Tibial artery (tissue), 4 donors: ENCODE measurements at regions not wholly inside any gene's neighbourhood (a gene's known extent, or its start where the extent isn't known, plus 50 kb on each side); places are given as distances from the start of the nearest gene placed in this dataset.
"Not testable (repeated sequence)": the region's sequence is repeated elsewhere in the genome, so short reads cannot be mapped to it uniquely, and the experiment has no call there.

ENCODE experiments used
- DNase-seq, 2 donors: peaks; one replicate each; pipeline ENCODE4 v3.0.0-alpha.2; 2019
- H3K27ac ChIP-seq, 2 donors: fragments of 200-600 bp; sonication (generic) in 1 of 2; 1 replicate in 1 of 2; 2 replicates in 1 of 2; pipeline ENCODE4 v1.5.1; 2018 to 2019; ENCODE audit warnings: mild to moderate bottlenecking in 1 of 2
- H3K27me3 ChIP-seq, 2 donors: fragments of 200-600 bp; sonication (generic) in 1 of 2; one replicate each; pipeline versions ENCODE4 v1.5.1 to v1.6.0; 2016 to 2019
- H3K36me3 ChIP-seq, 3 donors: fragments of 200-600 bp; sonication (generic) in 2 of 3; one replicate each; pipeline ENCODE4 v1.5.1; 2016 to 2019; ENCODE audit warnings: mild to moderate bottlenecking in 2 of 3
- H3K4me1 ChIP-seq, 4 donors: fragments of 200-600 bp; sonication (generic) in 2 of 4; 1 replicate in 3 of 4; 2 replicates in 1 of 4; pipeline ENCODE4 v1.5.1; 2016 to 2019
- H3K4me3 ChIP-seq, 2 donors: fragments of 200-600 bp; sonication (generic) in 1 of 2; 1 replicate in 1 of 2; 2 replicates in 1 of 2; pipeline ENCODE4 v1.5.1; 2018 to 2019; ENCODE audit warnings: mild to moderate bottlenecking in 2 of 2
- H3K9me3 ChIP-seq, 3 donors: fragments of 200-600 bp; sonication (generic) in 1 of 3; one replicate each; pipeline ENCODE4 v1.5.1; 2016 to 2019
- CTCF ChIP-seq, 2 experiments: fragments of 200-600 bp in 1 of 2; fragments of 450-650 bp in 1 of 2; IDR thresholded peaks; one replicate each; pipeline ENCODE4 v1.5.1; 2017 to 2019; ENCODE audit warnings: antibody characterized with exemption in 2 of 2, mild to moderate bottlenecking in 1 of 2, moderate library complexity in 1 of 2
- intact Hi-C: fragments of 100-400 bp; cut with DNase I; formaldehyde crosslinking; loops from one replicate; pipeline ENCODE4 v1.15.0; 2023; ENCODE audit warnings: low total_unique reads

- intact Hi-C loops: no loop called here
- DNase-seq: no peak
- Histone ChIP-seq H3K36me3 (no peaks in the 10 kb centered on the region), H3K9me3 (no peaks in the 10 kb centered on the region), H3K4me3 (no peak overlapping the region), H3K27ac (no peak overlapping the region), H3K4me1 (no peaks in the 10 kb centered on the region), H3K27me3 (no peaks in the 10 kb centered on the region)
- TF ChIP-seq CTCF (IDR thresholded peaks at IDR 0.05): no peak
Measured at GRCh38 chr13:62407871-62408270, 992.2 kb upstream of the PCDH20 start.

- H3K36me3 ChIP-seq: no peaks in the 10 kb centered on the region
- H3K4me3 ChIP-seq: no peak overlapping the region
- intact Hi-C loops: no loop called here
- no peaks in the 10 kb centered on the region for H3K4me1 ChIP-seq
- no peaks in the 10 kb centered on the region for H3K27me3 ChIP-seq
- DNase-seq: no peak
- H3K27ac ChIP-seq: no peak overlapping the region
- no peaks in the 10 kb centered on the region for H3K9me3 ChIP-seq
- no peak for TF ChIP-seq CTCF (IDR thresholded peaks at IDR 0.05)
Measured at GRCh38 chr13:62388515-62388914, 972.9 kb upstream of the PCDH20 start.

GRCh38 chr13:62387647-62388046 is 972.0 kb upstream of the PCDH20 start:
- DNase-seq: no peak
- Histone ChIP-seq H3K9me3 (no peaks in the 10 kb centered on the region), H3K36me3 (no peaks in the 10 kb centered on the region), H3K27ac (no peak overlapping the region), H3K27me3 (no peaks in the 10 kb centered on the region), H3K4me3 (no peak overlapping the region), H3K4me1 (no peaks in the 10 kb centered on the region)
- TF ChIP-seq CTCF (IDR thresholded peaks at IDR 0.05): no peak
- intact Hi-C loops: no loop called here

- H3K27me3 ChIP-seq, H3K36me3 ChIP-seq, DNase-seq, intact Hi-C loops, H3K9me3 ChIP-seq, H3K4me3 ChIP-seq, H3K4me1 ChIP-seq, H3K27ac ChIP-seq: not testable (repeated sequence)
Measured at GRCh38 chr13:62379241-62379640, 963.6 kb upstream of the PCDH20 start.

- Histone ChIP-seq H3K27me3 (no peaks in the 10 kb centered on the region), H3K9me3 (no peaks in the 10 kb centered on the region), H3K36me3 (no peaks in the 10 kb centered on the region), H3K4me1 (no peaks in the 10 kb centered on the region), H3K4me3 (no peak overlapping the region), H3K27ac (no peak overlapping the region)
- no peak for TF ChIP-seq CTCF (IDR thresholded peaks at IDR 0.05)
- intact Hi-C loops: no loop called here
- DNase-seq: no peak
Measured at GRCh38 chr13:62377838-62378237, 962.2 kb upstream of the PCDH20 start.

GRCh38 chr13:62375653-62376052 is 960.0 kb upstream of the PCDH20 start:
- intact Hi-C loops: no loop called here
- H3K4me1 ChIP-seq: no peaks in the 10 kb centered on the region
- no peak overlapping the region for H3K27ac ChIP-seq
- no peaks in the 10 kb centered on the region for H3K9me3 ChIP-seq
- no peak for TF ChIP-seq CTCF (IDR thresholded peaks at IDR 0.05)
- no peak overlapping the region for H3K4me3 ChIP-seq
- DNase-seq: no peak
- no peaks in the 10 kb centered on the region for H3K27me3 ChIP-seq
- H3K36me3 ChIP-seq: no peaks in the 10 kb centered on the region
